Activated naive CD8-positive, alpha-beta T cell treated with anti-CD3 and anti-CD28 coated beads, Interleukin-2, amount 50 U/mL, for 24 hours (primary cell): ENCODE measurements at regions not wholly inside any gene's neighbourhood (a gene's known extent, or its start where the extent isn't known, plus 50 kb on each side); places are given as distances from the start of the nearest gene placed in this dataset.
"Not testable (repeated sequence)": the region's sequence is repeated elsewhere in the genome, so short reads cannot be mapped to it uniquely, and the experiment has no call there.

Experiments used
- ATAC-seq: fragments of 150-1000 bp; cut with Tn5 transposase; one replicate; pipeline ENCODE4 v1.10.0; 2021
- DNase-seq: peaks from one replicate; pipeline ENCODE4 v3.0.0; 2021
- H3K27ac Mint-ChIP-seq: one replicate; pipeline ENCODE4 v1.8.0; 2021; ENCODE audit warnings: mild to moderate bottlenecking, mixed read lengths
- H3K27me3 Mint-ChIP-seq: one replicate; pipeline ENCODE4 v1.8.0; 2021; ENCODE audit warnings: mixed read lengths
- H3K36me3 Mint-ChIP-seq: one replicate; pipeline ENCODE4 v1.8.0; 2021; ENCODE audit warnings: low read depth, mixed read lengths
- H3K4me1 Mint-ChIP-seq: one replicate; pipeline ENCODE4 v1.8.0; 2021; ENCODE audit warnings: mixed read lengths
- H3K4me3 Mint-ChIP-seq: one replicate; pipeline ENCODE4 v1.8.0; 2021; ENCODE audit warnings: mild to moderate bottlenecking, moderate library complexity, mixed read lengths
- H3K9me3 Mint-ChIP-seq: one replicate; pipeline ENCODE4 v1.8.0; 2021; ENCODE audit warnings: mixed read lengths

GRCh38 chr7:91405873-91406272, 141.6 kb downstream of the FZD1 start:
- not testable (repeated sequence) for ATAC-seq, H3K4me3 Mint-ChIP-seq

DNA sequence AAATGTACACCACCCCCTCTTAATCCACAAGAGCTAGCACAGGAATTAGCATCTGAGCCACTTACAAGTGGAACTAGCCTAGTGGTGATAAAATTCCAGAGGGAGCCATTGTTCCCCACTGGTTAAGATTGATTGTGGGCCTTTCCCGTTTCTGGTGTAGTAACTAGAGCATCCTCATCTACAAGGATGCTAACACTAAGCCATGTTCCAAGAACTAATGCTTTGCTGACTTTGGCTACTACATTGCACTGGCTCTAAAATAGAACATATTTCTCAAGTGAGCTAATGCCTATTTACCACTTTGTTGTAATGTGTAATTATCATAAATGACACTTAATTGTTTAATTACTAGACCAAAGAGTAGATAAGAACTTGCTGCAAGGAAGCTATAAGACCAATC, 143.7 kb downstream of the FZD1 start:
- no peaks in the 10 kb centered on the region for H3K4me1 Mint-ChIP-seq
- H3K4me3 Mint-ChIP-seq, result no peak overlapping the region
- H3K36me3 Mint-ChIP-seq, result no peaks in the 10 kb centered on the region
- H3K9me3 Mint-ChIP-seq, result peaks cover 4% of the 10 kb centered on the region
- no peak overlapping the region for H3K27ac Mint-ChIP-seq
- no peak for ATAC-seq
- DNase-seq, result no peak
- H3K27me3 Mint-ChIP-seq, result no peaks in the 10 kb centered on the region

More at GRCh38 chr7:91405873-91406272, 141.6 kb downstream of the FZD1 start:
- not testable (repeated sequence) for DNase-seq, H3K27me3 Mint-ChIP-seq, H3K27ac Mint-ChIP-seq, H3K9me3 Mint-ChIP-seq, H3K36me3 Mint-ChIP-seq, H3K4me1 Mint-ChIP-seq

DNA sequence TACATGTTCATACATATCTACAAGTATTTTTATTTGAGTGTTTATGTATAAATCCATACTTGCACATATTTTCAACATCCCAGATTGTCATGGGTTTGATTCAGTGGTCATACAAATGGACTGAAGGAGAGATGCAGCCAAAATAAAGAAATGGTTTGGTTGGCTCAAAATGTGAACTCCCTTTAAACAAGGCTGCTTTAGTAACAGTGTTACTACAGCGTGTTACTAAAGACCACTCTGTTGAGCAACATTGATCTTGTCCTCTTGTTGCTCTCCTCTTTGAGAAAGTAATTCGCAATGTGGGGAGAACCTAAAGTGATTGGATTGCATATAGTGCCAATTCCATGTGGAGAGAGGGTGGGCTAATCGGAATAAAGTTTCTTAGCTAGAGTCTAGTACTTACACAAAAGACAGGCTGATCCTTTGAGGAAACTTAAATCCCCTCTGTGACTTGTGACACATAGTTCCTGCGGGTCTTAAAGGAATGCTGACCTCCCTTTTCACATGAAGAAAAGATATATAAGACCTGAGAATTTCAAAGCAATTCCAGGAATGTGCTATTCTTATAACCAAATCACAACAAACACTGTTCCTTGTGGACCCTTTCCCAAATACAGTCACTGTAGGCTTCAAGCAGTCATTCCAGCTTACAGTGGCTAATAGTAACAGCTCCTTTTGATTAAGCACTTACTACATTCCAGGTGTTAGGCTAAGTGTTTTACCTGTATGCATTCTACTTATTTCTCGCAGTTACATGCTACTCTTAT, 144.3 kb downstream of the FZD1 start:
- Mint-ChIP-seq H3K27ac (no peak overlapping the region), H3K4me1 (no peaks in the 10 kb centered on the region), H3K36me3 (no peaks in the 10 kb centered on the region), H3K27me3 (no peaks in the 10 kb centered on the region), H3K4me3 (no peak overlapping the region), H3K9me3 (peaks cover 3% of the 10 kb centered on the region)
- no peak for ATAC-seq
- no peak for DNase-seq

DNA sequence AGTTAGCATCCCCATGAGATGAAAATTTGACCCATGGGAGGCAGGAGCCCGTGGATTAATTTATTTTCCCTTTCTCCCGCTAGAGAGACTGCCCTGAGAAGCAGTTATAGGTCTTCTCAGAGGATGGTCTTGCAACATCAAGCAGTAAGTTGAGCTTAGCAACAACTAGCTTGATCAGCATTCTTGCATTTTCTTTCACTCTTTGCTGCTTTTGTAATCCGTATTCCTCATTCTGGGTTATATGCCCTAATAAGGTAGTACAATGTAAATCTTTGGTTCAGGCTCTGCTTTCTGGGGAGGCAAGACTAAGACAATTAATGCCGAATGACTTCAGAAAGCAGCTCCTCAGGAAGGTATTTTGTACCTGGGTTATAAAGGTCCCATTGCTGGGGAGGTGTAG, 146.8 kb downstream of the FZD1 start:
- Mint-ChIP-seq H3K27me3 (no peaks in the 10 kb centered on the region), H3K9me3 (no peaks in the 10 kb centered on the region), H3K36me3 (no peaks in the 10 kb centered on the region), H3K4me1 (no peaks in the 10 kb centered on the region), H3K27ac (no peak overlapping the region), H3K4me3 (no peak overlapping the region)
- no peak for ATAC-seq
- DNase-seq, result no peak

- DNase-seq, result no peak
- Mint-ChIP-seq H3K27ac (no peak overlapping the region), H3K27me3 (no peaks in the 10 kb centered on the region), H3K36me3 (no peaks in the 10 kb centered on the region), H3K9me3 (no peaks in the 10 kb centered on the region), H3K4me1 (no peaks in the 10 kb centered on the region), H3K4me3 (no peak overlapping the region)
- ATAC-seq, result no peak
These were observed 148.1 kb downstream of the FZD1 start for GRCh38 chr7:91412298-91412697.

DNA sequence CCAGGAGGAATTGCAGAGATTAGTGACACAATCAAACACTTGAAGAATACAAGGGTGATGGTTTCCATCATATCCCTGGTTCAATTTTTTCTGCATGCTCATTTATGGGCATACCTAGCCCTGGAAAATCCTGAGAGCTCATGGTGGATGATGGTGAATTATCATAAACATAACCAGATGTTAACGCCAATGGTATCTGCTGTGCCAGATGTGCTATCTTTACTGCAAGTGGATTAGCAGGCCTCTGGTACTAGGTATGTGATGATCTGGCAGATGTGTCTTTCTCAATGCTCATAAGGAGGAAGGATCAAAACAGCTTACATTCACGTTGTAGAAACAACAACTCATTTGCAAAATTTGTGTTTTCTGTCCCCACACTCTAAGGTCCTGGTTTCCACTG, 150.5 kb downstream of the FZD1 start:
- Mint-ChIP-seq H3K27ac (no peak overlapping the region), H3K4me3 (no peak overlapping the region), H3K36me3 (no peaks in the 10 kb centered on the region), H3K27me3 (no peaks in the 10 kb centered on the region), H3K4me1 (no peaks in the 10 kb centered on the region), H3K9me3 (no peaks in the 10 kb centered on the region)
- DNase-seq (no peak), ATAC-seq (no peak)

DNA sequence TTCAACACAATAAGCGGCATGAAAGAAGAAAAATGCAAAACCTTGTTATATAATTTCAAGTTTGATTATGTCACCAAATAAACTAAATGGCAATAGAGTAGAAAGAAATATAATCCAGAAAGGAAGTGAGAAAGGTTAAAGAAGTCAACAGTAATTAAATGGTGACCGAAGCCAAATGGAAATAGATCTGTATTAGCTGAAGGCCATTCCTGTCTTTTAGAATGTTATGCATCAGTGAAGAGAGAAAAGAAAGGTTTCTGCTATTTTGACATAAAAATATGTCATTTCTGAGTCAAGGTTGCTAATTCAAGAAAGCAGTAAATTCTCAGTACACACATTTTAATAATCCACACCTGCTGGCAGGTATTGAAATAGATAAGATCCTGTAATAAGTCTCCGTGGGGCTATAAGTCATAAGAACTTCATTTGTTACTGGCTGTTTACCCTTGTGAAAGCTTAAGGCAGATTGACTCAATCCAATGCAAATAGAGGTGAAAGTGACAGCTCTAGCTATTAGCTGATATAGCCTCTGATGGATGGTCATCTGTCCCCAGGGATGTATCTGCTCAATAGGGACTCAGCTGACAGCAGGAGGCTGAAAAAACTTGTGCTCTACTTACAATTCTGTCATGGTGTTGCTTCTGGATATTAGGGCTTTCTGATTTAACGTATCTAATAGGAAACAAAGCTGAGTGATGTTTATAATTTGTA, 152.1 kb downstream of the FZD1 start:
- ATAC-seq (no peak), DNase-seq (no peak)
- no peaks in the 10 kb centered on the region for H3K4me1 Mint-ChIP-seq
- H3K4me3 Mint-ChIP-seq, result no peak overlapping the region
- no peaks in the 10 kb centered on the region for H3K36me3 Mint-ChIP-seq
- no peaks in the 10 kb centered on the region for H3K27me3 Mint-ChIP-seq
- H3K27ac Mint-ChIP-seq, result no peak overlapping the region
- no peaks in the 10 kb centered on the region for H3K9me3 Mint-ChIP-seq

- Mint-ChIP-seq H3K36me3 (no peaks in the 10 kb centered on the region), H3K9me3 (no peaks in the 10 kb centered on the region), H3K27ac (no peak overlapping the region), H3K27me3 (no peaks in the 10 kb centered on the region), H3K4me3 (no peak overlapping the region), H3K4me1 (no peaks in the 10 kb centered on the region)
- ATAC-seq, result no peak
- no peak for DNase-seq
These were observed 156.4 kb downstream of the FZD1 start for GRCh38 chr7:91420606-91421005.

DNA sequence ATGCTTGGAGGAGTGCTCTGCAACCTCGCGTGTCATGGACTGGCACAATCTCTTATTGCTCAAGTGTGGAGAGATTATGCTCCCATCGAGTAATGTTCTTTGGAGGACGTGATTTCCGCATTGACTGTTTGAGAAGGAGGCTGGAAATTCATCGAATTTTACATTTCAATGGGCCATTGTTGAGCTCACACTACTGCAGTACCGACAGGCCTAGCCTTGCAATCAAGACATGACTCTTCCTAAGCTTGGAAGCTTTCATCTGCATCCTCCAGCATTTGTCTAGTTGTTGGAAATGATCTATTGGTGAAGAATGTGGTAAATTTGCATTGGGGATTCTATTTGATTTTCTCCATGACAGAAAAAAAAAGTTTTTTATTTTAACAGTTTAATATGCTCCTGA, 156.8 kb downstream of the FZD1 start:
- H3K27ac Mint-ChIP-seq, result no peak overlapping the region
- H3K36me3 Mint-ChIP-seq, result no peaks in the 10 kb centered on the region
- DNase-seq, result no peak
- H3K4me1 Mint-ChIP-seq, result no peaks in the 10 kb centered on the region
- H3K9me3 Mint-ChIP-seq, result no peaks in the 10 kb centered on the region
- H3K27me3 Mint-ChIP-seq, result no peaks in the 10 kb centered on the region
- ATAC-seq, result no peak
- no peak overlapping the region for H3K4me3 Mint-ChIP-seq

DNA sequence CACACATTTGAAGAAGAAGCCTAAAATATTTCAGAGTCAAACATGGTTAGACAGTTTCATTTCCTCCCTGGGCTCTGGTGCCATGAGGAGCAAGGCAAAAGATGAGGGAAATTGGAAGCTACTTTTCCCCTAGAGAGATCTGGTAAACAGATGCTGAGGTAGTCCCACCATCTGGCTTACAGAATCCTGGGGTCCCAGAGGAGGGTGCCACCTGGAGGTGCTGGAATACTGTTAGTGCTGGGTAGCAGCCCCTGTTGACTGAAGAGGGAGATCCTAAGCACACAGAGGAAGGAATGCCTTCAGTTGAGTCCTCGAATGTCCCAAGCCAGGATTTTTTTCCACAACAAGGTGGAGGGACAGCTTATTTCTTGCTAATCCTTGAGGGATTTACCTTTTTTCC, 160.1 kb downstream of the FZD1 start:
- Mint-ChIP-seq H3K4me3 (no peak overlapping the region), H3K4me1 (no peaks in the 10 kb centered on the region), H3K27ac (no peak overlapping the region), H3K9me3 (no peaks in the 10 kb centered on the region), H3K36me3 (no peaks in the 10 kb centered on the region), H3K27me3 (no peaks in the 10 kb centered on the region)
- ATAC-seq (no peak), DNase-seq (no peak)

DNA sequence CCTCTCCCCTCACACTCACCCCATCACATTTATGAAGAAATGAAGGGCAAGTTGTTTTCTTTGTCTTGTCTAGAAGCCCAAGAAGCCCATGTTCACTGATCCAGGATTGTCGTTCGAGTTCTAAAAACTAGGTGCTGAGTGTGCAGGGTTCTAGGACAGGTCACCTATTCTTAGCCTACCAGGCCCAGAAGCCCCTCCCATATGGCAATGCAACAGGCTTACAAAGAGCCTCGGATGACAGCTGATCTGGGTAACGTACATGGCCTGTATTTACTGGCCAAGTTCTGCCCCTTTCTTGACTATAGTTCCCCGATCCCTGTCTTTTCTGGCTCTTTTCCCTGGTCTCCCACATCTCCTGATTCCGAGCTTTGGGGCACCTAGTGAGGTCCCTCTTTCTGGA, 160.9 kb downstream of the FZD1 start:
- no peak for DNase-seq
- no peaks in the 10 kb centered on the region for H3K36me3 Mint-ChIP-seq
- H3K27ac Mint-ChIP-seq, result no peak overlapping the region
- H3K4me1 Mint-ChIP-seq, result no peaks in the 10 kb centered on the region
- H3K9me3 Mint-ChIP-seq, result no peaks in the 10 kb centered on the region
- H3K27me3 Mint-ChIP-seq, result no peaks in the 10 kb centered on the region
- H3K4me3 Mint-ChIP-seq, result no peak overlapping the region
- no peak for ATAC-seq

DNA sequence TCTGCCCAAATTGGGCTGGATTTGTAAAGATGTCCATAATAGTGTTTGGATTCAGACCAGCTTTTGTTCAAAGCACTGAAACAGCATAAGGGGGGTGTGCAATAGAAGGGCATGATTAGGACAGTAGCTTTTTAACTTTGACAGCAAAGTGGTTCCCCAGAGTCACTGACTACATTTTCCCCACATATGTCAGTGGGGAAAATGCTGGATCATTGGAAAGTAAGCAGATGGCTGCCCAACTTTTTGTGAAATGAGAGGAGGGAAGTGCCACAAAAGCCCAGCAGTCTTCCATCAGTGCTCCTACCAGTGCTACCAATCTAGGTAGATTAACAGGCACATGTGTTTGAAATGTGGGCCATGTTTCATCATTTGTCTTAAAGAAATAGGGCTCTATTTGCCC, 162.8 kb downstream of the FZD1 start:
- Mint-ChIP-seq H3K36me3 (no peaks in the 10 kb centered on the region), H3K27me3 (no peaks in the 10 kb centered on the region), H3K9me3 (peaks cover 3% of the 10 kb centered on the region), H3K4me3 (no peak overlapping the region), H3K4me1 (no peaks in the 10 kb centered on the region), H3K27ac (no peak overlapping the region)
- DNase-seq, result no peak
- no peak for ATAC-seq

DNA sequence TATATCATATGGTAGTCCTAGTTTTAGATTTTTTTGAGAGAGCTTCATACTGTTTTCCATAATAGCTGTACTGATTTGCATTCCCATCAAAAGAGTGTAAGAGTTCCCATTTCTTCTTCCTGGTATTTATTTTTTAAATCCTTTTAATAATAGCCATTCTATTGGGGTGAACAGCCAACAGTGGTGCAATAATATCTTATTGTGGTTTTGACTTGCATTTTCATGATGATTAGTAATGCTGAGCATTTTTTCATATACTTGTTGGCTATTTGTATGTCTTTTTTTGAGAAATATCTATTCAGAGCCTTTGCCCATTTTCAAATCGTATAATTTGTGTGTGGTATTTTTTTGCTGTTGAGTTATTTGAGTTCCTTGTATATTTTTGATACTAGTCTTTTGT, 167.4 kb downstream of the FZD1 start:
- Mint-ChIP-seq H3K27ac (no peak overlapping the region), H3K9me3 (peaks cover 13% of the 10 kb centered on the region), H3K27me3 (no peaks in the 10 kb centered on the region), H3K4me1 (no peaks in the 10 kb centered on the region), H3K4me3 (no peak overlapping the region), H3K36me3 (no peaks in the 10 kb centered on the region)
- ATAC-seq, result no peak
- no peak for DNase-seq

DNA sequence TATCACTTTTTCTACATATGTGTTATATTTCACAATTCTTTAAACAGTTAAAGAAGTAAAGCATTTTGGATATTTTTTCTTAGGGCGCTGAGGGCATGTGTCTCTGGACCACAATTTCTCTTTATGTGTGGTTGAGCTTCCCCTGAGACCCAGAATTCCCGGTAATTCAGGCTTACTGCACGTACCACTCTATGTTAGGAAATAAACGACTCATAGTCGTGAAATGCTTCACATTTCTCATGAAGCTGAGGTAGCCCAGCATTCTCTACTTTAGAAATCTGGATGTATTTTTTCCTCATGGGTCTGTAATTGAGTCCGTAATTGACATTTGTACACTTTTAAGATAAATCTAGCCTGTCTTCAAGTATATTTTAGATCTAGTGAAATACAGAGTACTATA, 170.6 kb downstream of the FZD1 start:
- no peak overlapping the region for H3K27ac Mint-ChIP-seq
- DNase-seq (no peak), ATAC-seq (no peak)
- peaks cover 30% of the 10 kb centered on the region for H3K9me3 Mint-ChIP-seq
- H3K4me1 Mint-ChIP-seq, result no peaks in the 10 kb centered on the region
- no peaks in the 10 kb centered on the region for H3K36me3 Mint-ChIP-seq
- H3K4me3 Mint-ChIP-seq, result no peak overlapping the region
- H3K27me3 Mint-ChIP-seq, result no peaks in the 10 kb centered on the region

- H3K9me3 Mint-ChIP-seq, result peaks cover 34% of the 10 kb centered on the region
- H3K4me1 Mint-ChIP-seq, result no peaks in the 10 kb centered on the region
- ATAC-seq (no peak), DNase-seq (no peak)
- H3K27ac Mint-ChIP-seq, result no peak overlapping the region
- H3K27me3 Mint-ChIP-seq, result no peaks in the 10 kb centered on the region
- no peaks in the 10 kb centered on the region for H3K36me3 Mint-ChIP-seq
- H3K4me3 Mint-ChIP-seq, result no peak overlapping the region
These were observed 171.3 kb downstream of the FZD1 start for GRCh38 chr7:91435381-91436059.
